DND-41 (cell line): ENCODE measurements at regions not wholly inside any gene's neighbourhood (a gene's known extent, or its start where the extent isn't known, plus 50 kb on each side); places are given as distances from the start of the nearest gene placed in this dataset.
"Not testable (repeated sequence)": the region's sequence is repeated elsewhere in the genome, so short reads cannot be mapped to it uniquely, and the experiment has no call there.

Experiments
- ATAC-seq: fragments of 200-7000 bp; cut with Tn5 transposase; 3 replicates; pipeline ENCODE4 v1.9.1; 2021; ENCODE audit warnings: low read depth; ENCODE audit not compliant: insufficient read depth
- DNase-seq: peaks from one replicate; pipeline ENCODE4 v3.0.0-alpha.2; 2020
- H2AFZ ChIP-seq: 2 replicates; pipeline ENCODE4 v1.6.0; 2012; ENCODE audit warnings: low read depth, low read length
- H3K27ac ChIP-seq: 2 replicates; pipeline ENCODE4 v1.5.1; 2012; ENCODE audit warnings: low read length, inconsistent platforms
- H3K27me3 ChIP-seq: fragments of 200-600 bp; sonication (generic); 2 replicates; pipeline ENCODE4 v1.6.0; 2012; ENCODE audit warnings: low read length, mild to moderate bottlenecking, inconsistent platforms; ENCODE audit not compliant: insufficient read depth, poor library complexity
- H3K36me3 ChIP-seq: 2 replicates; pipeline ENCODE4 v1.5.1; 2012; ENCODE audit warnings: low read length, inconsistent platforms; ENCODE audit not compliant: insufficient read depth
- H3K4me1 ChIP-seq: 2 replicates; pipeline ENCODE4 v1.5.1; 2012; ENCODE audit warnings: mild to moderate bottlenecking, low read length; ENCODE audit not compliant: insufficient read depth
- H3K4me2 ChIP-seq: 2 replicates; pipeline ENCODE4 v1.6.0; 2012; ENCODE audit warnings: mild to moderate bottlenecking, moderate library complexity, low read length, inconsistent platforms; ENCODE audit not compliant: insufficient read depth
- H3K4me3 ChIP-seq, 2 experiments: fragments of 200-600 bp in 1 of 2; shearing (Covaris generic) in 1 of 2; 2 replicates each; pipeline ENCODE4 v1.5.1; 2012 to 2016; ENCODE audit warnings: inconsistent platforms in 2 of 2, low read length in 2 of 2, mild to moderate bottlenecking in 2 of 2, low read depth in 1 of 2, moderate library complexity in 1 of 2
- H3K79me2 ChIP-seq: 2 replicates; pipeline ENCODE4 v1.6.0; 2012; ENCODE audit warnings: low read length, inconsistent platforms; ENCODE audit not compliant: insufficient read depth
- H3K9ac ChIP-seq: 2 replicates; pipeline ENCODE4 v1.6.0; 2012; ENCODE audit warnings: low read depth, mild to moderate bottlenecking, inconsistent platforms, low read length, moderate library complexity
- H3K9me3 ChIP-seq: 2 replicates; pipeline ENCODE4 v1.5.1; 2012; ENCODE audit warnings: low read length, moderate library complexity, mild to moderate bottlenecking, inconsistent platforms; ENCODE audit not compliant: insufficient read depth, severe bottlenecking
- H4K20me1 ChIP-seq: 2 replicates; pipeline ENCODE4 v1.6.0; 2012; ENCODE audit warnings: low read length; ENCODE audit not compliant: insufficient read depth
- EZH2 ChIP-seq: IDR thresholded peaks from 3 replicates; pipeline ENCODE4 v1.6.1; 2012; ENCODE audit warnings: borderline replicate concordance, low read depth, mild to moderate bottlenecking, moderate library complexity, low read length, inconsistent platforms; ENCODE audit not compliant: severe bottlenecking
- TF ChIP-seq, protein P1 (sequence below): IDR thresholded peaks from 2 replicates; pipeline ENCODE4 v1.5.1; 2012; ENCODE audit warnings: borderline replicate concordance, low read length, moderate library complexity, mild to moderate bottlenecking; ENCODE audit not compliant: poor library complexity, severe bottlenecking; ENCODE audit errors: extremely low read depth

DNA sequence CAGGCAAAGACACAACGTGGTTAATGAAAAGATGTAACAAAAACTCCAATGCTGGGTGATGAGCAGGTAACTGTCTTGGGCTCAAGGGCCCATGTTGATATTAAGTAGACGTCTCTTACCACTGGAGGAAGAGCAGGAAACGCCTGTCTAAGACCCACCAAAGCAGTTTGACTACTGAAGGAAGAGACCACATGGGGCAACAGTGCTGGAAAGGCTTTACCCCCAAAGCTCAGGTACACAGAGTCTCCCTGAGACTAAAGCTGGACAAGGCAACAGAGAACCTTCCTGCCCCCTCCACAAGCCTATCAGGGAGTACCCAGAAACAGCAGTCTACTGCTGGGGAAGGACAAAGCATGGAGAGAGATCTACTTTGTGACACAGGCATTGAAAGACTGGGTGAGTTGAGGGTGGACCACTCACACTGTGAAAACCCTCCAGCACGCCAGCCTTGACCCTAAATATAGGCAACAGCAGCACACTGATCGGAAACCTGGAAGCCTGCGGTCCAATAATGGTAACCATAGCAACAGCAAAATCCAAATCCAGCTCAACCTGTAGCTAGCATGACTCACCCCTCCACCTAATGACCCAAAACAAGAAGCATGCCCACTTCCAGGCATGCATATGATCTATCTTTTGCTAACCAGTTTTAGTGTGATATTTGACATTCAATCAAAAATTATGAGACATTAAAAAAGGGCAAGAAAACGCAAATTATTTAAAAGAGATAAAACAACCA lies 270.5 kb upstream of the SDK2 start:
- Histone ChIP-seq H3K36me3 (no peaks in the 10 kb centered on the region), H2AFZ (no peak overlapping the region), H3K4me2 (no peak overlapping the region), H4K20me1 (no peaks in the 10 kb centered on the region), H3K27ac (no peak overlapping the region), H3K4me1 (no peaks in the 10 kb centered on the region), H3K9me3 (peaks cover 4% of the 10 kb centered on the region), H3K27me3 (peaks cover 8% of the 10 kb centered on the region), H3K4me3 (no peak overlapping the region), H3K9ac (no peak overlapping the region), H3K79me2 (no peaks in the 10 kb centered on the region)
- ATAC-seq (no peak), DNase-seq (no peak)
- TF ChIP-seq, protein P1, sequence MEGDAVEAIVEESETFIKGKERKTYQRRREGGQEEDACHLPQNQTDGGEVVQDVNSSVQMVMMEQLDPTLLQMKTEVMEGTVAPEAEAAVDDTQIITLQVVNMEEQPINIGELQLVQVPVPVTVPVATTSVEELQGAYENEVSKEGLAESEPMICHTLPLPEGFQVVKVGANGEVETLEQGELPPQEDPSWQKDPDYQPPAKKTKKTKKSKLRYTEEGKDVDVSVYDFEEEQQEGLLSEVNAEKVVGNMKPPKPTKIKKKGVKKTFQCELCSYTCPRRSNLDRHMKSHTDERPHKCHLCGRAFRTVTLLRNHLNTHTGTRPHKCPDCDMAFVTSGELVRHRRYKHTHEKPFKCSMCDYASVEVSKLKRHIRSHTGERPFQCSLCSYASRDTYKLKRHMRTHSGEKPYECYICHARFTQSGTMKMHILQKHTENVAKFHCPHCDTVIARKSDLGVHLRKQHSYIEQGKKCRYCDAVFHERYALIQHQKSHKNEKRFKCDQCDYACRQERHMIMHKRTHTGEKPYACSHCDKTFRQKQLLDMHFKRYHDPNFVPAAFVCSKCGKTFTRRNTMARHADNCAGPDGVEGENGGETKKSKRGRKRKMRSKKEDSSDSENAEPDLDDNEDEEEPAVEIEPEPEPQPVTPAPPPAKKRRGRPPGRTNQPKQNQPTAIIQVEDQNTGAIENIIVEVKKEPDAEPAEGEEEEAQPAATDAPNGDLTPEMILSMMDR, result no peak
- TF ChIP-seq EZH2, result no peak

DNA sequence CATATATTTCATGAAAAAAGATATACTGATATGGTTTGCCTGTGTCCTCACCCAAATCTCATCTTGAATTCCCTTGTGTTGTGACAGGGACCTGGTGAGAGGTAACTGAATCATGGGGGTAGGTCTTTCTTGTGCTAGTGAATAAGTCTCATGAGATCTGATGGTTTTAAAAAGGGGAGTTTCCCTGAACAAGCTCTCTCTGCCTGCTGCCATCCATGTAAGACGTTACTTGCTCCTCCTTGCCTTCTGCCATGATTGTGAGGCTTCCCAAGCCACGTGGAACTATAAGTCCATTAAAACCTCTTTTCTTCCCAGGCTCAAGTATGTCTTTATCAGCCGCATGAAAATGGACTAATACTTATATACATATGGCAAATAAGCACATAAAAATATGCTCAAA lies 274.8 kb upstream of the SDK2 start:
- H3K79me2 ChIP-seq, H2AFZ ChIP-seq, H3K27me3 ChIP-seq, H3K27ac ChIP-seq, H3K4me3 ChIP-seq, H3K9me3 ChIP-seq, ATAC-seq, H3K4me2 ChIP-seq, DNase-seq, H3K9ac ChIP-seq, H4K20me1 ChIP-seq, H3K4me1 ChIP-seq, H3K36me3 ChIP-seq: not testable (repeated sequence)

DNA sequence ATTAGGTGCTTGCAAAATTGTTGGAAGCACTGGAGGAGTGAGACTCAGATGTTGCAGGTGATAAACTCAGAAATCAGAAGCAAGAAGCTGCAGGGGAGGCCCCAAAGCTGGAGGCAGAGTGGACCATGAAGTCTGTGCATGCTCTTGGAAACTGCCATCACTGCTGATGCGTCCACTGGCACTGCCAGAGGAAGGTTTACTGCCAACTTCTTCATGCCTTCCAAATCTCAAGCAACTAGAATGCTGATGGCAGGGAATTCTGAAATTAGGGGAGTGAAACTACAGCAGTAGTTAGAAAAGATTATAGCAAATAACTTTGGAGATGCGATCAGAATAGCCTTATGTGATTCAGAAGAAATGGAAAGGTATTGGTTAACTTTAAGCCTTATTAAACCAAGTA lies 277.1 kb upstream of the SDK2 start:
- H3K79me2 ChIP-seq, result no peaks in the 10 kb centered on the region
- no peaks in the 10 kb centered on the region for H3K36me3 ChIP-seq
- ATAC-seq (no peak), DNase-seq (no peak)
- peaks cover 2% of the 10 kb centered on the region for H3K9me3 ChIP-seq
- peaks cover 12% of the 10 kb centered on the region for H3K27me3 ChIP-seq
- H2AFZ ChIP-seq, result no peak overlapping the region
- no peaks in the 10 kb centered on the region for H4K20me1 ChIP-seq
- H3K4me2 ChIP-seq, result no peak overlapping the region
- no peak overlapping the region for H3K4me3 ChIP-seq
- no peak for TF ChIP-seq EZH2
- no peak overlapping the region for H3K27ac ChIP-seq
- no peak overlapping the region for H3K9ac ChIP-seq
- no peaks in the 10 kb centered on the region for H3K4me1 ChIP-seq

DNA sequence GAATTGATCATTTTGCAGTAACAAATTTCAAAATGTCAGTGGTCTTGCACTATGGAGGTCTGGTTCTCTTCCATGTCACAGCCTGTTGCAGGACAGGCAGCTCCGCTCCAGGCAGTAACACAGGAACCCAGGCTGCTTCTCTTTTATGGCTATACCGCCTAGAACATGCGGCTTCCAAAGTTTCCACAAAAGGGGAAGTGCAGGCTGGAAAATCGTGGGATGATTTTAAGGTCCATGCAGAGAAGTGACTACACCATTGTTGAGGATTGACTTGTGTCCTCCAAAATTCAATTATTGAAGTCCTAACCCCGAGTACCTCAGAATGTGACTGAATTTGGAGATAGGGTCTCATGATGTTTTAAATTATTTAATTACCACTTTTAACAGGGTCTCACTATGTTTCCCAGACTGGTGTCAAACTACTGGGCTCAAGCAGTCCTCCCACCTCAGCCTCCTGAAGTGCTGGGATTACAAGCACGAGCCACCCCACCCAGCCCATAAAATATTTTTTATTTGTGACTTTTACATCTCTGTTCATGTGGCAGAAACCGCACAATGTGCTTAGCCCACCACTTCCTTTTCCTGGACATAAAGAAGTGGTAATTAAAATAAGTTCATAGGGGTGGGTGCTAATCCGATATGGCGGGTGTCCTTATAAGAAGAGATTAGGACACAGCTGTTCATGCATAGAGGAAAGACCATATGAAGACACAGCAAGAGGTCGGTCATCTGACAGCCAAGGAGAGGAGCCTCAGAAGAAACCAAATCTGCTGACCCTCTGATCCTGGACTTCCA lies 279.2 kb upstream of the RPL38 start:
- no peak for ATAC-seq
- Histone ChIP-seq H4K20me1 (no peaks in the 10 kb centered on the region), H3K4me3 (no peak overlapping the region)

More for the DNA sequence above, 279.2 kb upstream of the RPL38 start:
- no peak overlapping the region for H3K4me2 ChIP-seq
- H3K27me3 ChIP-seq, result peaks cover 12% of the 10 kb centered on the region
- no peak overlapping the region for H3K9ac ChIP-seq
- H3K79me2 ChIP-seq, result no peaks in the 10 kb centered on the region
- no peak overlapping the region for H2AFZ ChIP-seq
- no peak for DNase-seq
- no peaks in the 10 kb centered on the region for H3K4me1 ChIP-seq
- no peaks in the 10 kb centered on the region for H3K9me3 ChIP-seq
- TF ChIP-seq, protein P1, result no peak
- TF ChIP-seq EZH2, result no peak
- H3K27ac ChIP-seq, result no peak overlapping the region
- H3K36me3 ChIP-seq, result no peaks in the 10 kb centered on the region
